ENCODE measurements at regions not wholly inside any gene's neighbourhood (a gene's known extent, or its start where the extent isn't known, plus 50 kb on each side); places are given as distances from the start of the nearest gene placed in this dataset.

DNA sequence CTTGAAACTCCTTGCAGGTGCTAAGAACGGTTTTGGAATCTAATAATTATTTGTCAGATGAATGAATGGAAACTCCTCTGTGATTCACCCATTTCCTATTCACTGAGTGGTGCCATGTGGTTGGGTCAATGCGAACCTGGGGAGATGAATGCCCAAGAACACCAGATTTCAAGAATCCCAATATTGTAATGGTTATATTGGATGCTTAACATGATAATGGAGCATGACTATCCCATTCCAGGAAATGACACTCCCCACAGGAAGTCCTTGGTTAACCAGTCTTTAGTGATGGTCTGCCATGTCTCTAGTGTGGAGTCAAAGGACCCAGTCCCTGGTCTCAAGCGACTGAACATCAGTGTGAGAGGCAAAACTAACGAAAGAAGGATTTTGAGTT lies 67.9 kb upstream of the ST3GAL5 start:
- RAD21 ChIA-PET (ENCODE audit: unreplicated experiment): no interaction called here
- Histone ChIP-seq H3K9ac (ENCODE audit: control insufficient read depth, insufficient read depth, low read length) (no peak overlapping the region), H3K27ac (ENCODE audit: control insufficient read depth, insufficient read depth) (no peak overlapping the region), H3K27me3 (replicated peaks in 1 of 2; ENCODE audit: control insufficient read depth in 2 of 2, insufficient read depth in 2 of 2, low read length in 1 of 2) (no peaks in the 10 kb centered on the region), H3K4me2 (ENCODE audit: control insufficient read depth, insufficient read depth) (no peak overlapping the region), H3K79me2 (ENCODE audit: control insufficient read depth, insufficient read depth, low read length) (no peaks in the 10 kb centered on the region), H3K9me3 (replicated peaks; ENCODE audit: control insufficient read depth, insufficient read depth, low read length) (peaks cover 12% of the 10 kb centered on the region; the same call in 2 of the 3 replicates), H4K20me1 (ENCODE audit: control insufficient read depth, insufficient read depth) (no peaks in the 10 kb centered on the region), H3K4me3 (no peak overlapping the region), H3K36me3 (ENCODE audit: control insufficient read depth in 2 of 2, insufficient read depth in 2 of 2, low read length in 1 of 2) (no peaks in the 10 kb centered on the region), H3K4me1 (ENCODE audit: control insufficient read depth, insufficient read depth, low read length) (no peaks in the 10 kb centered on the region), H2AFZ (ENCODE audit: control insufficient read depth, low read depth, low read length) (no peak overlapping the region)
- TF ChIP-seq NBN (IDR thresholded peaks at IDR 0.05) (no peak), SREBF1 (IDR thresholded peaks at IDR 0.05; ENCODE audit: low read length) (no peak), FOXM1 (IDR thresholded peaks at IDR 0.05; ENCODE audit: low read depth, low read length) (no peak)
- TF ChIP-seq, protein P1, sequence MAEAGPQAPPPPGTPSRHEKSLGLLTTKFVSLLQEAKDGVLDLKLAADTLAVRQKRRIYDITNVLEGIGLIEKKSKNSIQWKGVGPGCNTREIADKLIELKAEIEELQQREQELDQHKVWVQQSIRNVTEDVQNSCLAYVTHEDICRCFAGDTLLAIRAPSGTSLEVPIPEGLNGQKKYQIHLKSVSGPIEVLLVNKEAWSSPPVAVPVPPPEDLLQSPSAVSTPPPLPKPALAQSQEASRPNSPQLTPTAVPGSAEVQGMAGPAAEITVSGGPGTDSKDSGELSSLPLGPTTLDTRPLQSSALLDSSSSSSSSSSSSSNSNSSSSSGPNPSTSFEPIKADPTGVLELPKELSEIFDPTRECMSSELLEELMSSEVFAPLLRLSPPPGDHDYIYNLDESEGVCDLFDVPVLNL (IDR thresholded peaks at IDR 0.05; ENCODE audit: low read depth, low read length): no peak
- POLR2A ChIA-PET: no interaction called here
- FAIRE-seq: no peak
- intact Hi-C loops (cut with micrococcal nuclease; ENCODE audit: unreplicated experiment) (no loop called here), in situ Hi-C loops (cut with MboI) (no loop called here)
- BruUV-seq (replicated peaks): no TSS peak
- WGBS (ENCODE audit: insufficient coverage, insufficient replicate concordance, low lambda C conversion rate, missing lambda C conversion rate): 85% methylated on average over 4 of the region's 4 CpGs
- SMC1A ChIA-PET (ENCODE audit: uncharacterized antibody, unreplicated experiment): no interaction called here
- no peak for ATAC-seq
- no peak for DNase-seq (ENCODE audit: low read depth, low spot score)
- CTCF ChIA-PET: interaction anchor here (0.9 kb wide), 1 partner anchor 130 kb away, joined by 3 read pairs; no protein-coding TSS in a partner anchor

DNA sequence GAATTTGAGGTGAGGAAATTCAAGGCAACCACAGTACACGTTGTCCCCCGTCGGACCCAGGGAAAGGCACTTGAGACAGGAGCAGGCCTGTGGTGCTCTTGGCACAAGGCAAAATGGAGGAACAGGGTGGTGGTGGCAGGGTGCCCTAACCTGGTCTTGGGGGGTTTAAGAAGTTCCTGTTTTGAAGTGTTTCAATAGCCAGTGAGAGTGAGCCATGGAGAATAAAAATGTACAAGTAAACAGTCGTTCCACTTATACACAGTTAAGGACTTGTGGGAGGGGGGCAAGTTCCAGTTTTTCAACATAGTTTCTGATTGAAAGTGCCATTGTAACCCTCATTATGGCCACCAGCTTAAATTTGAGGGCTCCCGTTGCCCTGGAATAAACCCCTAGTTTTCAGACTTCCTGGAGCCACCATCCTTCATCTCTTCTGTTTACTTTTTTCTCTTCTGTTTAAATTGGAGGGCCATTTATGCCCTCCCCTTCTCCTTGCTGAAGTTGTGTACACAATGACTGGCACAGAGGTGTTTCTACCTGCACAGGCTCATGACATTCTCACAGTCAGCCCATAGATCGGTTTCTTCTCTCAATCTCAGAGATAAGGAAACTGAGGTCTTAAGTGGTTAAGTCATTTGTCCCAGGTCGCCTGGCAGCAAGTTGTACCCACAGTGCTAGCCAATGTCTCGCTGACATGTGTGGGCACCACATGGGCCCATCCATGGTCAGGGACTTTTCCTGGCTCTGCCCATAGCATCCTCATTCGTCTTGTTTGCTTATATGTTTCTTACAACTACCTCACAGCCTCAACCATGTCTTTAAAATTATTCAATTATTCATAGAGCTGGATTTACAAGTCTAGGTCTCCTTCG lies 66.0 kb upstream of the ST3GAL5 start:
- ChIA-PET CTCF (interaction anchor here (0.7 kb wide), 2 partner anchors 66 to 125 kb away, joined by 3 read pairs; partner anchors contain the start of gene ST3GAL5), SMC1A (ENCODE audit: uncharacterized antibody, unreplicated experiment) (interaction anchor here (1.0 to 1.8 kb wide), 2 partner anchors 9 to 33 kb away, joined by 3 to 4 read pairs; no protein-coding TSS in a partner anchor), POLR2A (no interaction called here), RAD21 (ENCODE audit: unreplicated experiment) (no interaction called here)
- Histone ChIP-seq H3K9ac (ENCODE audit: control insufficient read depth, insufficient read depth, low read length) (no peak overlapping the region), H2AFZ (ENCODE audit: control insufficient read depth, low read depth, low read length) (peak overlapping the region; percentile 12; the same call in 1 of the 2 replicates), H3K4me1 (ENCODE audit: control insufficient read depth, insufficient read depth, low read length) (no peaks in the 10 kb centered on the region), H3K27ac (ENCODE audit: control insufficient read depth, insufficient read depth) (no peak overlapping the region), H4K20me1 (ENCODE audit: control insufficient read depth, insufficient read depth) (no peaks in the 10 kb centered on the region), H3K79me2 (ENCODE audit: control insufficient read depth, insufficient read depth, low read length) (no peaks in the 10 kb centered on the region), H3K36me3 (ENCODE audit: control insufficient read depth in 2 of 2, insufficient read depth in 2 of 2, low read length in 1 of 2) (no peaks in the 10 kb centered on the region), H3K9me3 (replicated peaks; ENCODE audit: control insufficient read depth, insufficient read depth, low read length) (no peaks in the 10 kb centered on the region; the same call in 2 of the 3 replicates), H3K4me2 (ENCODE audit: control insufficient read depth, insufficient read depth) (no peak overlapping the region), H3K4me3 (no peak overlapping the region), H3K27me3 (replicated peaks in 1 of 2; ENCODE audit: control insufficient read depth in 2 of 2, insufficient read depth in 2 of 2, low read length in 1 of 2) (no peaks in the 10 kb centered on the region)
- BruUV-seq (replicated peaks): no TSS peak
- intact Hi-C loops (cut with micrococcal nuclease; ENCODE audit: unreplicated experiment) (no loop called here), in situ Hi-C loops (cut with MboI) (no loop called here)
- no peak for FAIRE-seq
- no peak for DNase-seq (ENCODE audit: low read depth, low spot score)
- ATAC-seq: no peak
- 45% methylated on average over 10 of the region's 10 CpGs for WGBS (ENCODE audit: insufficient coverage, insufficient replicate concordance, low lambda C conversion rate, missing lambda C conversion rate)
- TF ChIP-seq STAT1 (conservative IDR thresholded peaks at IDR 0.05) (no peak), ZZZ3 (IDR thresholded peaks at IDR 0.05; ENCODE audit: control insufficient read depth, insufficient read length, low read depth) (no peak), SUPT20H (IDR thresholded peaks at IDR 0.05; ENCODE audit: borderline replicate concordance, control insufficient read depth, low read depth, low read length) (no peak), RUNX3 (IDR thresholded peaks at IDR 0.05; ENCODE audit: low read length) (no peak), FOS (IDR thresholded peaks at IDR 0.05; ENCODE audit: borderline replicate concordance, extremely low read depth, insufficient read length) (no peak), CBFB (IDR thresholded peaks at IDR 0.05; ENCODE audit: low read depth) (no peak), KAT2A (conservative IDR thresholded peaks at IDR 0.05; ENCODE audit: control insufficient read depth, low read depth, low read length) (no peak), CREM (IDR thresholded peaks at IDR 0.05; ENCODE audit: low read depth) (no peak)
- TF ChIP-seq, protein P2, sequence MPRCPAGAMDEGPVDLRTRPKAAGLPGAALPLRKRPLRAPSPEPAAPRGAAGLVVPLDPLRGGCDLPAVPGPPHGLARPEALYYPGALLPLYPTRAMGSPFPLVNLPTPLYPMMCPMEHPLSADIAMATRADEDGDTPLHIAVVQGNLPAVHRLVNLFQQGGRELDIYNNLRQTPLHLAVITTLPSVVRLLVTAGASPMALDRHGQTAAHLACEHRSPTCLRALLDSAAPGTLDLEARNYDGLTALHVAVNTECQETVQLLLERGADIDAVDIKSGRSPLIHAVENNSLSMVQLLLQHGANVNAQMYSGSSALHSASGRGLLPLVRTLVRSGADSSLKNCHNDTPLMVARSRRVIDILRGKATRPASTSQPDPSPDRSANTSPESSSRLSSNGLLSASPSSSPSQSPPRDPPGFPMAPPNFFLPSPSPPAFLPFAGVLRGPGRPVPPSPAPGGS (IDR thresholded peaks at IDR 0.05; ENCODE audit: borderline replicate concordance, insufficient read depth, low read depth, low read length, poor library complexity, severe bottlenecking): no peak

Data from GM12878 (cell line).